A549 (cell line): ENCODE measurements at regions not wholly inside any gene's neighbourhood (a gene's known extent, or its start where the extent isn't known, plus 50 kb on each side); places are given as distances from the start of the nearest gene placed in this dataset.

Experiments
- ATAC-seq, 2 experiments: fragments of 200-7000 bp in 1 of 2; fragments of >200 bp in 1 of 2; cut with Nextera tagmentation in 1 of 2; cut with Tn5 transposase in 1 of 2; 3 replicates each; pipeline versions ENCODE4 v1.8.0 to v1.9.1; 2018 to 2020; ENCODE audit warnings: mild to moderate bottlenecking in 1 of 2, moderate library complexity in 1 of 2
- CTCF ChIA-PET: fragments of 300-600 bp; sonication (Branson Sonifier 250); formaldehyde crosslinking; extraction: SDS; loops from one replicate; lab custom pipeline; 2021; ENCODE audit warnings: antibody characterized with exemption, inconsistent platforms; lab: Yijun Ruan, JAX
- POLR2A ChIA-PET: fragments of 350-600 bp; formaldehyde crosslinking; extraction: SDS; loops from one replicate; lab custom pipeline; 2021; ENCODE audit warnings: antibody characterized with exemption, inconsistent platforms; lab: Yijun Ruan, JAX
- DNase-seq, 2 experiments: peaks; one replicate each; pipeline versions ENCODE4 v3.0.0 to v3.0.0-alpha.2; 2011 to 2016; ENCODE audit warnings: low read depth in 1 of 2, low spot score in 1 of 2
- FAIRE-seq: peaks from 2 replicates; lab custom pipeline; 2011; peaks lifted over from hg19 to GRCh38; lab: Jason Lieb, UNC
- H3K27ac ChIP-seq, 2 experiments: fragments of >200 bp; sonication (Bioruptor Twin); formaldehyde crosslinking; 3 replicates each; pipeline ENCODE4 v1.5.1; 2016 to 2017
- H3K4me1 ChIP-seq: fragments of >200 bp; sonication (Bioruptor Twin); formaldehyde crosslinking; 3 replicates; pipeline ENCODE4 v1.6.1; 2016
- H3K4me2 ChIP-seq: fragments of >200 bp; sonication (Bioruptor Twin); formaldehyde crosslinking; 3 replicates; pipeline ENCODE4 v1.6.1; 2016
- H3K4me3 ChIP-seq: fragments of >200 bp; sonication (Bioruptor Twin); formaldehyde crosslinking; 3 replicates; pipeline ENCODE4 v1.5.1; 2016
- H3K9me3 ChIP-seq: fragments of >200 bp; sonication (Bioruptor Twin); formaldehyde crosslinking; 3 replicates; pipeline ENCODE4 v1.6.1; 2016
- BHLHE40 ChIP-seq: IDR thresholded peaks from 2 replicates; pipeline ENCODE4 v1.6.1; 2012; ENCODE audit warnings: low read depth, low read length, inconsistent platforms
- CBX2 ChIP-seq: fragments of 200-600 bp; sonication (generic); IDR thresholded peaks from 2 replicates; pipeline ENCODE4 v1.6.1; 2016; ENCODE audit warnings: low read depth, mild to moderate bottlenecking, borderline replicate concordance
- CEBPB ChIP-seq, 2 experiments: fragments of >200 bp in 1 of 2; sonication (Bioruptor Twin) in 1 of 2; formaldehyde crosslinking in 1 of 2; IDR thresholded peaks; 2 replicates each; pipeline ENCODE4 v1.6.1; 2012 to 2016
- CHD4 ChIP-seq: fragments of 200-600 bp; sonication (generic); IDR thresholded peaks from 2 replicates; pipeline ENCODE4 v1.6.1; 2016; ENCODE audit warnings: antibody characterized with exemption, mild to moderate bottlenecking, borderline replicate concordance
- EHF ChIP-seq: fragments of 250-450 bp; sonication (Bioruptor Pico); IDR thresholded peaks from 2 replicates; pipeline ENCODE4 v1.5.0; 2020; ENCODE audit warnings: mild to moderate bottlenecking
- HEYL ChIP-seq: fragments of 250-450 bp; sonication (Bioruptor Pico); IDR thresholded peaks from 2 replicates; pipeline ENCODE4 v1.8.0; 2021; ENCODE audit warnings: mild to moderate bottlenecking, moderate library complexity
- HOXB13 ChIP-seq: fragments of 250-450 bp; sonication (Bioruptor Pico); IDR thresholded peaks from 2 replicates; pipeline ENCODE4 v1.5.0; 2020; ENCODE audit warnings: low read depth, mild to moderate bottlenecking, moderate library complexity
- HOXB5 ChIP-seq: fragments of 250-450 bp; sonication (Bioruptor Pico); IDR thresholded peaks from 2 replicates; pipeline ENCODE4 v1.5.0; 2020; ENCODE audit warnings: mild to moderate bottlenecking, moderate library complexity
- KDM5A ChIP-seq: fragments of 200-600 bp; sonication (generic); IDR thresholded peaks from 2 replicates; pipeline ENCODE4 v1.6.1; 2016; ENCODE audit warnings: antibody characterized with exemption, mild to moderate bottlenecking
- MYC ChIP-seq: IDR thresholded peaks from 2 replicates; pipeline ENCODE4 v1.6.1; 2012; ENCODE audit warnings: mild to moderate bottlenecking, inconsistent platforms, low read length, improper control_type of control experiment, borderline replicate concordance
- PHF8 ChIP-seq: fragments of 200-600 bp; sonication (generic); IDR thresholded peaks from 2 replicates; pipeline ENCODE4 v1.6.1; 2016; ENCODE audit warnings: low read depth, mild to moderate bottlenecking, antibody characterized with exemption, moderate library complexity, borderline replicate concordance
- POLR2AphosphoS2 ChIP-seq: conservative IDR thresholded peaks from 2 replicates; pipeline ENCODE4 v1.6.1; 2012; ENCODE audit warnings: low read length, improper control_type of control experiment, inconsistent platforms
- RAD21 ChIP-seq, 2 experiments: fragments of >200 bp in 1 of 2; sonication (Bioruptor Twin) in 1 of 2; formaldehyde crosslinking in 1 of 2; IDR thresholded peaks in 1 of 2; conservative IDR thresholded peaks in 1 of 2; 2 replicates in 1 of 2; 3 replicates in 1 of 2; pipeline ENCODE4 v1.6.1; 2012 to 2018; ENCODE audit warnings: inconsistent platforms in 1 of 2
- TP53 ChIP-seq: fragments of 250-450 bp; sonication (Bioruptor Pico); IDR thresholded peaks from 2 replicates; pipeline ENCODE4 v1.5.0; 2021; ENCODE audit warnings: mild to moderate bottlenecking, moderate library complexity
- USF2 ChIP-seq: fragments of 450-650 bp; IDR thresholded peaks from 2 replicates; pipeline ENCODE4 v1.6.1; 2014; ENCODE audit warnings: antibody characterized with exemption
- ZNF302 ChIP-seq: fragments of 250-450 bp; sonication (Bioruptor Pico); IDR thresholded peaks from 2 replicates; pipeline ENCODE4 v1.9.0; 2021; ENCODE audit warnings: inconsistent platforms, mild to moderate bottlenecking, moderate library complexity
- ZSCAN20 ChIP-seq: fragments of 250-450 bp; sonication (Bioruptor Pico); IDR thresholded peaks from 2 replicates; pipeline ENCODE4 v1.8.0; 2022; ENCODE audit warnings: mild to moderate bottlenecking, moderate library complexity
- WGBS: methylation state at CpG from one replicate; pipeline ENCODE4 v1.1.6; 2017; ENCODE audit errors: missing lambda C conversion rate; 5-methylcytosine and 5-hydroxymethylcytosine counted together
- TF ChIP-seq, protein P1 (sequence below): fragments of 250-450 bp; sonication (Bioruptor Pico); IDR thresholded peaks from 2 replicates; pipeline ENCODE4 v1.5.0; 2020; ENCODE audit warnings: low read depth, mild to moderate bottlenecking, moderate library complexity
- TF ChIP-seq, protein P2 (sequence below): IDR thresholded peaks from 2 replicates; pipeline ENCODE4 v1.6.1; 2012
- TF ChIP-seq, protein P3 (sequence below): fragments of >200 bp; sonication (Bioruptor Twin); formaldehyde crosslinking; IDR thresholded peaks from 2 replicates; pipeline ENCODE4 v1.6.1; 2016

GRCh38 chr2:129744141-129744540, 235.3 kb upstream of the RAB6C start:
- Histone ChIP-seq H3K4me1 (no peaks in the 10 kb centered on the region), H3K4me3 (no peak overlapping the region), H3K4me2 (no peak overlapping the region), H3K27ac (no peak overlapping the region), H3K9me3 (no peaks in the 10 kb centered on the region)
- CTCF ChIA-PET = interaction anchor here (1.2 kb wide), 1 partner anchor 9 kb away, joined by 4 read pairs; no protein-coding TSS in a partner anchor
- no peak for DNase-seq
- no peak for FAIRE-seq
- TF ChIP-seq TP53 (CRISPR knock-in tag) (no peak), HEYL (CRISPR knock-in tag) (no peak), KDM5A (no peak), RAD21 (conservative IDR thresholded peaks at IDR 0.05 in 1 of 2, IDR thresholded peaks at IDR 0.05 in 1 of 2) (no peak), POLR2AphosphoS2 (no peak), EHF (no peak), ZNF302 (CRISPR knock-in tag) (no peak), MYC (no peak), ZSCAN20 (CRISPR knock-in tag) (no peak), BHLHE40 (no peak), CBX2 (no peak)
- TF ChIP-seq, protein P1, sequence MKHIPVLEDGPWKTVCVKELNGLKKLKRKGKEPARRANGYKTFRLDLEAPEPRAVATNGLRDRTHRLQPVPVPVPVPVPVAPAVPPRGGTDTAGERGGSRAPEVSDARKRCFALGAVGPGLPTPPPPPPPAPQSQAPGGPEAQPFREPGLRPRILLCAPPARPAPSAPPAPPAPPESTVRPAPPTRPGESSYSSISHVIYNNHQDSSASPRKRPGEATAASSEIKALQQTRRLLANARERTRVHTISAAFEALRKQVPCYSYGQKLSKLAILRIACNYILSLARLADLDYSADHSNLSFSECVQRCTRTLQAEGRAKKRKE (CRISPR knock-in tag) = no peak
- TF ChIP-seq, protein P2, sequence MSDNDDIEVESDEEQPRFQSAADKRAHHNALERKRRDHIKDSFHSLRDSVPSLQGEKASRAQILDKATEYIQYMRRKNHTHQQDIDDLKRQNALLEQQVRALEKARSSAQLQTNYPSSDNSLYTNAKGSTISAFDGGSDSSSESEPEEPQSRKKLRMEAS = no peak
- POLR2A ChIA-PET = no interaction called here
- ATAC-seq = no peak
- 27% methylated on average over 7 of the region's 7 CpGs for WGBS

DNA sequence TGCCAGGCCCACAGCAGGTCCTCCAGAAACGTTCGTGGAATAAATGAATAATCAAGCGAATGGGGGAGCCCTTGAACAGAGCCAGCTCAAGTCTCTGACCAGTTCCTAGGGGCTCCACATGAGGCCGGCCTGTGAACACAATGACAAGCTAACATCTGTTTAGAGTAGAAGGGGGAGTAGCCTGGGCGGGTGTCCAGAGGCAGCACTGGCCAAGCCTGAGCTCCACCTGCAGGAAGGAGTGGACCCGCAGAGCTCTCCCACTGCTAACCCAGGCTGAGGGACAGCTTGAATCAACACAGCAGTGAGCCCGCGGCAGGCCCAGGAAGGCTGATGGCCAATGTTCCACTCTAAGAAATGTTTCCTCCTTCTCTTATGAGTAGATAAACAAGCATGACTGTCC, 234.8 kb upstream of the RAB6C start:
- CTCF ChIA-PET = interaction anchor here (1.2 kb wide), 1 partner anchor 9 kb away, joined by 4 read pairs; no protein-coding TSS in a partner anchor
- DNase-seq = no peak
- no peak overlapping the region for H3K27ac ChIP-seq
- ATAC-seq = no peak
- POLR2A ChIA-PET = no interaction called here
- H3K4me3 ChIP-seq = no peak overlapping the region
- H3K4me1 ChIP-seq = no peaks in the 10 kb centered on the region
- TF ChIP-seq POLR2AphosphoS2 (no peak), CEBPB (IDR thresholded peaks at IDR 0.05) (no peak)
- no peak overlapping the region for H3K4me2 ChIP-seq
- no peak for FAIRE-seq
- no peaks in the 10 kb centered on the region for H3K9me3 ChIP-seq
- WGBS = 36% methylated on average over 7 of the region's 8 CpGs

DNA sequence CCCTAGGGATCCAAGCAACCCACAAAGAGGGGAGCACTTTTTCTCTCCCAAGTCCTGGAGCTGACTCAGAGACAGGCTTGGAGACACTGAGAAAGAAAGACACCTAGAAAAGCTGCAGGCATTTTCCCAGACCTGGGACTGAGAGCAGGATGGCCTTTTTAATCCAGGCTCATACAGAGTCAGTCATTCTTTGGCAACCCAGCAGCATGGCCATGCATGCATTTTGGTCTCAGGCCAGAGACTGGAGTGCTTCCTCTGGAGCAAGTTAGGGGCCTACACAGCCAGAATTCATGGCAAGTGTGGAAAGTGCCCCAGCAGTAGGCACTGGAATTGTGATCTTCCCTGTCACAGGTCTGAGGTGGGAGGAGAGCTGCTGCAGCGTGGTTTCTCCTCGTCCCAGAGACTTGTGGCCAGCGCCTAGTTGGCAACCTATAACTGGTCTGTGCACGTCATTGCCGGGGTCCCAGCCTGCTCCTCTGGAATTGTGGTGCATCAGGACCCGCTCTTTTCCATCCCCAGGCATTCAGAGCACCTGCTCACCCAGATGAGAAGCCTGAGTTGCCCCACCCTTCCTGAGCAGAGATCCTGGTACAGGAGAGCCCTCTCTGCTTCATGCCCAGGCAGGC, 231.9 kb upstream of the RAB6C start:
- TF ChIP-seq HOXB5 (CRISPR knock-in tag) (no peak), CHD4 (no peak), CBX2 (no peak), USF2 (no peak), HOXB13 (CRISPR knock-in tag) (no peak), PHF8 (no peak)
- TF ChIP-seq, protein P3, sequence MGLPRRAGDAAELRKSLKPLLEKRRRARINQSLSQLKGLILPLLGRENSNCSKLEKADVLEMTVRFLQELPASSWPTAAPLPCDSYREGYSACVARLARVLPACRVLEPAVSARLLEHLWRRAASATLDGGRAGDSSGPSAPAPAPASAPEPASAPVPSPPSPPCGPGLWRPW = no peak
- TF ChIP-seq, all 56 proteins: peak for 0
- CTCF ChIA-PET = no interaction called here
- no peak for DNase-seq

More for the DNA sequence above, 231.9 kb upstream of the RAB6C start:
- Histone ChIP-seq H3K4me3 (no peak overlapping the region), H3K27ac (no peak overlapping the region), H3K4me1 (no peaks in the 10 kb centered on the region), H3K4me2 (no peak overlapping the region), H3K9me3 (no peaks in the 10 kb centered on the region)
- POLR2A ChIA-PET = no interaction called here
- FAIRE-seq (no peak), ATAC-seq (no peak)
- WGBS = 0% methylated on average over 3 of the region's 6 CpGs
